Thoracic aorta (tissue), 2 donors: ENCODE measurements at regions not wholly inside any gene's neighbourhood (a gene's known extent, or its start where the extent isn't known, plus 50 kb on each side); places are given as distances from the start of the nearest gene placed in this dataset.

Source experiments
- ATAC-seq: fragments of 150-250 bp; one replicate; pipeline ENCODE4 v1.8.0; 2017; ENCODE audit warnings: low read depth; ENCODE audit not compliant: insufficient number of reproducible peaks, low FRiP score
- DNase-seq: peaks from one replicate; pipeline ENCODE4 v3.0.0-alpha.2; 2020; ENCODE audit warnings: low spot score
- H3K27ac ChIP-seq, 2 donors: fragments of 200-600 bp; sonication (generic); 1 replicate in 1 of 2; 2 replicates in 1 of 2; pipeline ENCODE4 v1.5.1; 2016; ENCODE audit warnings: mild to moderate bottlenecking in 2 of 2, moderate library complexity in 2 of 2
- H3K27me3 ChIP-seq: fragments of 200-600 bp; sonication (generic); replicated peaks from 2 replicates; pipeline ENCODE4 v1.6.0; 2016; ENCODE audit warnings: mild to moderate bottlenecking; ENCODE audit not compliant: insufficient read depth
- H3K36me3 ChIP-seq: fragments of 200-600 bp; sonication (generic); one replicate; pipeline ENCODE4 v1.5.1; 2016
- H3K4me1 ChIP-seq, 2 donors: fragments of 200-600 bp; sonication (generic); 1 replicate in 1 of 2; 2 replicates in 1 of 2; pipeline versions ENCODE4 v1.5.1 to v1.6.0; 2016; ENCODE audit warnings: low read depth in 2 of 2, mild to moderate bottlenecking in 1 of 2; ENCODE audit not compliant: control insufficient read depth in 1 of 2
- H3K4me3 ChIP-seq: fragments of 200-600 bp; sonication (generic); 2 replicates; pipeline ENCODE4 v1.5.1; 2016; ENCODE audit warnings: mild to moderate bottlenecking
- H3K9me3 ChIP-seq: fragments of 200-600 bp; sonication (generic); 2 replicates; pipeline ENCODE4 v1.5.1; 2016
- TF ChIP-seq, protein P1 (sequence below): fragments of 200-600 bp; sonication (generic); IDR thresholded peaks from one replicate; pipeline ENCODE4 v1.5.1; 2019; ENCODE audit warnings: antibody characterized with exemption

DNA sequence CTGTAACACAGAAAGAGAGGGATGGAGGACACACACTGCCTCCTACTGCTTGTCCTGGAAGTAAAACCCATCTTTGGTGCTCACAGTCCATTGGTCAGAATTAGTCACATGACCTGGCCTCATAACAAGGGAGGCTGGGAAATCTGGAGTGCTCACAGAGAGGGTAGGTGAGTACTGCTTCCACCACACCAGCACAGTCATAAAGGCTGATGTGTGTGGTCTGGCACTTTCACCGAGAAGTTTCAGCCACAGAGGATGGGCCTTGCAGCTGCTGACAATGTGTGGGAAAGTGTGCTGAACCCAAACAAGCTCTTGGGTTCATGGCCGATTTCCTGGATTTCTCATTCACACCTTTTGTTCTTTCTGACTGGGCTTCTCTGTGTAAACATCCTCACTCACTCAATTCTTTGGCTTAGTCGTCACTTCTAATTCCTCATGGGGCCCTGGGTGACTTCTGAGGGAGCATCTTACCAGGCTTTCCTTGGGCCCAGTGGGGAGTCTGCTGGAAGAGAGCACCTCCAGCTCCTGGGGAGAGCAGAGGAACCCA lies 100.7 kb downstream of the ASB7 start:
- H3K4me3 ChIP-seq: no peak overlapping the region
- H3K9me3 ChIP-seq: no peaks in the 10 kb centered on the region
- ATAC-seq (no peak), DNase-seq (no peak)
- H3K27me3 ChIP-seq: no peaks in the 10 kb centered on the region
- TF ChIP-seq, protein P1, sequence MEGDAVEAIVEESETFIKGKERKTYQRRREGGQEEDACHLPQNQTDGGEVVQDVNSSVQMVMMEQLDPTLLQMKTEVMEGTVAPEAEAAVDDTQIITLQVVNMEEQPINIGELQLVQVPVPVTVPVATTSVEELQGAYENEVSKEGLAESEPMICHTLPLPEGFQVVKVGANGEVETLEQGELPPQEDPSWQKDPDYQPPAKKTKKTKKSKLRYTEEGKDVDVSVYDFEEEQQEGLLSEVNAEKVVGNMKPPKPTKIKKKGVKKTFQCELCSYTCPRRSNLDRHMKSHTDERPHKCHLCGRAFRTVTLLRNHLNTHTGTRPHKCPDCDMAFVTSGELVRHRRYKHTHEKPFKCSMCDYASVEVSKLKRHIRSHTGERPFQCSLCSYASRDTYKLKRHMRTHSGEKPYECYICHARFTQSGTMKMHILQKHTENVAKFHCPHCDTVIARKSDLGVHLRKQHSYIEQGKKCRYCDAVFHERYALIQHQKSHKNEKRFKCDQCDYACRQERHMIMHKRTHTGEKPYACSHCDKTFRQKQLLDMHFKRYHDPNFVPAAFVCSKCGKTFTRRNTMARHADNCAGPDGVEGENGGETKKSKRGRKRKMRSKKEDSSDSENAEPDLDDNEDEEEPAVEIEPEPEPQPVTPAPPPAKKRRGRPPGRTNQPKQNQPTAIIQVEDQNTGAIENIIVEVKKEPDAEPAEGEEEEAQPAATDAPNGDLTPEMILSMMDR: no peak
- no peak overlapping the region for H3K27ac ChIP-seq
- H3K36me3 ChIP-seq: no peaks in the 10 kb centered on the region
- H3K4me1 ChIP-seq: no peaks in the 10 kb centered on the region

DNA sequence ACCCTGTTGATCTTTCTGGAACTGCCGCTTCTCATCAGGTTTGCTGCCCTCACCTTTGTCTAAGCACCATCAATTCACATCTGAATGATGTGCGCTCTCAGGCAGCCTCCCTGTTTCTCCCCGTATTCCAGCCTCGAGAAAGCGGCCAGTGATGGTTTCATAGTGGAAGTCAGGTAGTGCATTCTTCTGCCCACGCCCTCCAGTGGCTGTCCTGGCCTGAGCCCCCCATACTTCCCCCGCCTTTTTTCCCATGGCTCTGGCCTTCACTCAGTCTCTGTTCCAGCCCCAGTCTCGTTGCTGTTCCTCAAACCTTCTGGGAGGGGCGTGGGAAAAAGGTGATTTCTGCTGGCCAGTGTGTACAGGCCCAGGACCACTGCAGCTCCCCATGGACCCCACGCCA lies 101.3 kb downstream of the ASB7 start:
- H3K27ac ChIP-seq: no peak overlapping the region
- H3K4me3 ChIP-seq: no peak overlapping the region
- ATAC-seq: no peak
- DNase-seq: no peak
- TF ChIP-seq, protein P1: no peak
- no peaks in the 10 kb centered on the region for H3K27me3 ChIP-seq
- no peaks in the 10 kb centered on the region for H3K36me3 ChIP-seq
- H3K4me1 ChIP-seq: no peaks in the 10 kb centered on the region
- no peaks in the 10 kb centered on the region for H3K9me3 ChIP-seq

DNA sequence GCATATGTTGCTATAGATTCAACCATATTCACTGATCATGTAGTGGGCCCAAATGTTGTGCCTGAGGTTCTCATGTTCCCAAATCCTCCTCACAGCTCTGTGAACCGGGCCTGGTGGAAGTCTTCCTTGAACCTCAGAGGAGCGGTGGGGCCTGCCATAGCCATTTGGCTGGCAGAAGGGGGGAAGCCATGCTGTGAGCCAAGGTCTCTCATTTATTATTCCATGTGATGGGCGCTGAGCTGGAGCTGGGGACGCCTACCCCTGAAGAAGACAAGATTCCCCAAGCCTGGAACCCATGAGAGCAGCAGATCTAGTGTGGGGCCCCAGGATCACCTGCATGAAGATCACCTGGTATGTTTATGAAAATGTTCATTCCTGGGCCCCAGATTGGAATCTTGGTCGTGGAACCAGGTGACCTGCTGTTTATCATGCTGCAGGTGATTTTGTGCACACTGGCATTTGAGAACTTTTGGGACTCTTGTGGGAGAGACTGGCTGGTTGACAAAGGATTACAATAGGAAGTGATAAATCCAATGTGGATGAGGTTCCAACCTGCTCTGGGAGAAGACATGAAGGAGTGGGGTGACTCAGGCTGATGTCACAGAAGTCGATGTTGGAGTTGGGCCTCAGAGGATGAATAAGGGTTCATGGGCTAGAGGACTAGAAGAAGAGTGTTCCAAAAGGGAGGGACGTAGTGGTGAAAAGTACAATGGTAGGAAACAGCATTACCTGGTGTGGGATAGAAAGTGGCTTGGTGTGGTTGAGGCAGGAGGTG lies 102.1 kb downstream of the ASB7 start:
- no peak for ATAC-seq
- H3K9me3 ChIP-seq: no peaks in the 10 kb centered on the region
- H3K36me3 ChIP-seq: no peaks in the 10 kb centered on the region
- DNase-seq: no peak
- TF ChIP-seq, protein P1: no peak
- H3K27me3 ChIP-seq: no peaks in the 10 kb centered on the region
- no peaks in the 10 kb centered on the region for H3K4me1 ChIP-seq
- no peak overlapping the region for H3K4me3 ChIP-seq
- H3K27ac ChIP-seq: no peak overlapping the region

DNA sequence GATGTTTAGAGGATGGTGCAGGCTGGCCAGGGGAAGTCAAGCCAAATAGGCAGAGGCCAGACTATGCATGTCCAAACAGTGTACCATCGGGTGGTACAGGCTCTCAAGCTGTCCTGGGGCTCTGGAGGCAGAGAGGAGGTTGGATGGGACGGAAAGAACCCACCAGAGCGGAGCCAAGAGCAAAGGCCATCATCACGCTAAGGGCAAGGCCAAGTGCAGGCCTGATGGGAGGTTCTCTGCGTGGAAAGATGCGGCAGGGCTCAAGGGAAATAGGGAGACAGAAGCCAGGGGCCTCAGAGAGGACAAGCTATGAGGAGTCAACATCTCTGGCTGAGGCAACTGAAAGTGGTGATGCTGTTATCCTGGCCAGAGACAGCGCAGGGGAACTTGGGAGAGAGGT lies 102.7 kb downstream of the ASB7 start:
- H3K27me3 ChIP-seq: no peaks in the 10 kb centered on the region
- H3K9me3 ChIP-seq: no peaks in the 10 kb centered on the region
- no peaks in the 10 kb centered on the region for H3K4me1 ChIP-seq
- H3K27ac ChIP-seq: no peak overlapping the region
- DNase-seq (no peak), ATAC-seq (no peak)
- no peak overlapping the region for H3K4me3 ChIP-seq
- H3K36me3 ChIP-seq: no peaks in the 10 kb centered on the region
- TF ChIP-seq, protein P1: no peak

DNA sequence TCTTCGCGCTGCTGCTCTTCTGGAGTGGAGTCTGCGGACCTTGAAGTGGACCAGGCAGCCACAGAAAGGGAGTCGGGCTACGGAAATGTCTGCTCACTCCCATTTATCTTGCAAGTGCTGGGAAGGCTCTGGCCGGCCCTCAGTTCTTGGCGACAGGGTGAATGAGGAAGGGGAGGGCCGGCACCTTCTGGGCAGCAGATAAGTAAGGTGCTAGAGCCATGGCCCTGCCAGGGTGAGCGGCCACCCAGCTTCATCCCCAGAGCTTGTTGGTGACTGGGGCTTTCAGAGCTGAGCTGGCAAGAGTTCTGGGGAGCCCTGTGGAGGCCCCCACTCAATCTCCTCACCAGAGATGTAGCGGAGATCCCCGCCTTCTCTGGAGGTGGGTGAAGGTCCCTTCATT lies 103.5 kb downstream of the ASB7 start:
- H3K4me1 ChIP-seq: no peaks in the 10 kb centered on the region
- no peaks in the 10 kb centered on the region for H3K27me3 ChIP-seq
- H3K9me3 ChIP-seq: no peaks in the 10 kb centered on the region
- H3K36me3 ChIP-seq: no peaks in the 10 kb centered on the region
- H3K27ac ChIP-seq: no peak overlapping the region
- DNase-seq (no peak), ATAC-seq (no peak)
- TF ChIP-seq, protein P1: no peak
- H3K4me3 ChIP-seq: no peak overlapping the region
